ENCODE measurements at regions not wholly inside any gene's neighbourhood (a gene's known extent, or its start where the extent isn't known, plus 50 kb on each side); places are given as distances from the start of the nearest gene placed in this dataset.
"Not testable (repeated sequence)": the region's sequence is repeated elsewhere in the genome, so short reads cannot be mapped to it uniquely, and the experiment has no call there.

DNA sequence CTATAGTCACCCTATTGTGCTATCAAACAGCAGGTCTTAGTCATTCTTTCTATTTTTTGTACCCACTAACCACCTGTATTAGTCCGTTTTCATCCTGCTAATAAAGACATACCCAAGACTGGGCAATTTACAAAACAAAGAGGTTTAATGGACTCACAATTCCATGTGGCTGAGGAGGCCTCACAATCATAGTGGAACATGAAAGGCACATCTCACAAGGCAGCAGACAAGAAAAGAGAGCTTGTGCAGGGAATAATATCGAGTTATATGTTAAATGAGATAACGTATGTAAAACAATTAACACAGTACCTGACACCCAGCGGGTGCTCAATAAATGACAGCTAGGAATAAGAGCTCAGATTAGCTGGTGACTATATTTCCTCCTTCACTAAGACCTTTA, 88.1 kb upstream of the WDR44 start:
- Mint-ChIP-seq H3K27ac (no peak overlapping the region), H3K9me3 (no peaks in the 10 kb centered on the region), H3K4me1 (no peaks in the 10 kb centered on the region), H3K27me3 (no peaks in the 10 kb centered on the region), H3K4me3 (no peak overlapping the region), H3K36me3 (no peaks in the 10 kb centered on the region)
- CTCF ChIA-PET: no interaction called here
- no peak for DNase-seq

DNA sequence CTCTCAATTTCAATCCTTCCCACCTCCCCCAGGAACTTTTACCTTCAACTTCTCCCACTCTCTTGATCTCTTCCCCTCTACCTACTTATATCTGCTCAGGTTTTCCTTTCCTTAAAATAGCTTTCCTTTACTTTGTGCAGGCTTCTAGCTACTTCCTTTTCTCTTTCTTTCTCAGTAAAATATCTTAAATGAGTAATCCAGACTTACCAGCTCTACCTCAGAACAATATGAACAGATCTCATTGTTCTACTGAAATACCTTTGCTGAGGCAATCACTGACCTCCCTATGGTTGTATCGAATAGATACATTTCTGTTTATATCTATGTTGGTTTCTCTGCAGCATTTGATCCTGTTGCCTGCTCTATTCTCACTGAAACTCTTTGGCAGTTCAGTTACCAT, 86.7 kb upstream of the WDR44 start:
- Mint-ChIP-seq H3K4me3 (no peak overlapping the region), H3K27ac (no peak overlapping the region)

DNA sequence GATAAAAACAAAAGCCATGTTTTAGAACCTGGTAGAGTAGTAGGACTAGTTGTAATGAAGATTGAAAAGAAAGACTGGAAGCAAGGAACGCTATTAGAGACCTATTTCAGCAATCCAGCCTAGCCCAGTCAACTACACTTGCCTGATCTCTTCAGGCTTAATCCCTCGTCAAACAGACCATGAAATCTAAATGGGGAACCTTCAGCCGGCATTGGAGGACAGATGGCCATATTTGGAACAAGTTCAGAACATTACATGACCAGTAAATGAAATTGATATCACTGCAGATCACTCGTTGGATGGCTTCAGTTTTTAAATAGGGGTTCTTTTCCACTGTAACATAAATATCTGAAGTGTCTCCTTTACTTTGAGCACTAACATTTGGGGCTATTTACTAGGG, 84.8 kb upstream of the WDR44 start:
- CTCF ChIA-PET: no interaction called here

More for the DNA sequence above, 86.7 kb upstream of the WDR44 start:
- H3K9me3 Mint-ChIP-seq: no peaks in the 10 kb centered on the region
- no peaks in the 10 kb centered on the region for H3K4me1 Mint-ChIP-seq
- no peaks in the 10 kb centered on the region for H3K36me3 Mint-ChIP-seq
- DNase-seq: no peak
- CTCF ChIA-PET: no interaction called here
- no peaks in the 10 kb centered on the region for H3K27me3 Mint-ChIP-seq

DNA sequence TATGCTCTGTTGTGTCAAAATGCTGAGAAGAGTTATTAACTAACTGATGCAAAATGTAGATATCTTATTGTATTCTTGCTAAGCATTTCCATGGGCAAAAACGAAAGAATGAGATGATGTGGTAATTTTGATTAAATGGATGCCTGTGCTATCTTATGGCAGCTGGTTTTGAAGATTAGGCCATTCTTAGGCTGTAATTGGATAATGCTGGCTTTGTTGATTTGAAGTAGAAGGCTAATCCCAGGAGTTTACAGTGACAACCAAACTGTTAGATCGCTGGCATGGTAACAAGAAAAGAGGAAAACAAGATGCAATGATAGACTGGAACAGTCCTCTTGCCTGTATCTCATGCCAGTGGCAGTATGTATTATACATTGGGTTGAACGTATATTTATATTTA, 74.1 kb upstream of the WDR44 start:
- CTCF ChIA-PET: no interaction called here
- DNase-seq: no peak
- Mint-ChIP-seq H3K4me3 (no peak overlapping the region), H3K27me3 (no peaks in the 10 kb centered on the region), H3K36me3 (no peaks in the 10 kb centered on the region), H3K9me3 (no peaks in the 10 kb centered on the region), H3K27ac (no peak overlapping the region), H3K4me1 (no peaks in the 10 kb centered on the region)

More for the DNA sequence above, 84.8 kb upstream of the WDR44 start:
- Mint-ChIP-seq H3K4me3 (no peak overlapping the region), H3K9me3 (no peaks in the 10 kb centered on the region), H3K27ac (no peak overlapping the region), H3K27me3 (no peaks in the 10 kb centered on the region), H3K4me1 (no peaks in the 10 kb centered on the region), H3K36me3 (no peaks in the 10 kb centered on the region)
- no peak for DNase-seq

DNA sequence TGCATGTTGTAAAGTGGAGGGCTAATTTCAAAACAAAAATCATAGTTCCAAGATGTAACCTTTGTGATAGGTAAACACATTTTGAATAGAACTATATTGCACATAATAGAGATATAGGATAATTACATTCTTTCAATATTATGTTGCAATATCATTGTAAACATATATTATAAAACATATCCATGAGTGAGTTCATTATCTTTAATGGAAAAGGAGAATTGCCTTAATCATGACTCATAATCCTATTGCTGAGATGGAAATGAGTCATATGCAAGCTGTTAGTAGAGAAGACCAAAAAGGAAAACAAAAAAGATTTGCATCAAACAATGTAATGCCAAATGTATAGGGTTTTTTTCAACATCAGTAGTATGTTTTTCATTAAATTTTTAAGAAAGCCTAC, 73.7 kb upstream of the WDR44 start:
- no peaks in the 10 kb centered on the region for H3K4me1 Mint-ChIP-seq
- no peaks in the 10 kb centered on the region for H3K27me3 Mint-ChIP-seq
- CTCF ChIA-PET: no interaction called here
- H3K4me3 Mint-ChIP-seq: no peak overlapping the region
- no peak for DNase-seq
- no peak overlapping the region for H3K27ac Mint-ChIP-seq
- no peaks in the 10 kb centered on the region for H3K9me3 Mint-ChIP-seq
- no peaks in the 10 kb centered on the region for H3K36me3 Mint-ChIP-seq

DNA sequence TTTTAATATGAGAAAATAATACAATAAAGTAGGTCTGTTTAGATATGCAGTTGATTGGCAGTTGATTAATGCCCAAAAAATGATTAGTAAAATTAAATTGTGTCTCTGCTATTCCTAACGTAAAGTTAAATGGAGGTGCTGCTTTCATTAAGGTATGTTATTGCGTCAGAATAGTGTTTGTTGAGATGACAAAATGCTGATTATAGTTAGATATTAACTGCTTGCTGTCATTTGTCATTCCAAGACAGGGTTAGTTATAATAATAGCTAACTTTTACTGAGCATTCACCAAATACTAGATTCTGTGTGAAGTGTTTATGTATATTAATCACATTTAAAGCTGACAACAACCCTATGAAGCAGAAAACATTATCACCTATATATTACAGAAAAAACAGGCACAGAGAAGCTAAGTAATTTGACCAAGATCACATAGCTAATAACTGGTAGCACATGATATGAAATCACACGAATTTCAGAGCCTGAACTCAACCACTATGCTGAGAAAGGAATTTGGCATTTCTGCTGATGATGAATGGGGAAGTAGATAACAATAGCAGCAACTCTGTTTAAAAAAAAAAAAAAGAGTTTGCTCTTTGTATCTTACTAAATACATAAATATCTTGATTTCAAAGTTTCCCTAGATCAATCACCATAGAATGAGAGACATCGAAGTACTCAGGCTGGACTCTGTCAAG, 59.7 kb upstream of the WDR44 start:
- Mint-ChIP-seq H3K27ac (no peak overlapping the region), H3K4me3 (no peak overlapping the region), H3K4me1 (no peaks in the 10 kb centered on the region), H3K9me3 (no peaks in the 10 kb centered on the region), H3K36me3 (no peaks in the 10 kb centered on the region), H3K27me3 (no peaks in the 10 kb centered on the region)
- no peak for DNase-seq
- CTCF ChIA-PET: no interaction called here

DNA sequence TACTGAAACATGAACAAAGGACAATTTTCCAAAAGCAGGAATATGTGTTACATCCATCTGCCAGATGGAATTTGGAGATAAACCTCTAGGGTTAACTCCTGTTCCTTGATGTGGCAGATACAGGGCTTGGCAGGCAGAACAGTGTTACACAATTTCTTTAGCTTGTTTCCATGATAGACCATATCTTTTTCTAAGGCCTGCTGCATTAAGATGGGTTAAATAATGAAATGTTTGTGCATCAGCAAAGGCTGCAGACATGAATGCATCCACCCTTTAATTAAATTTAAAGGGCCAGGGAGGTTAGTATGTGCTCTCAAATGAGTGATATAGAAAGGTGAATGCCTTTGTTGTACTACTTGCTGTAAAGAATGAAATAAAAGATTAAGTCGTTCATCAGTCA, 50.1 kb upstream of the WDR44 start:
- DNase-seq, H3K27me3 Mint-ChIP-seq, H3K27ac Mint-ChIP-seq, H3K9me3 Mint-ChIP-seq, H3K4me1 Mint-ChIP-seq, H3K4me3 Mint-ChIP-seq, CTCF ChIA-PET, H3K36me3 Mint-ChIP-seq: not testable (repeated sequence)

Measured in activated naive CD4-positive, alpha-beta T cell treated with anti-CD3 and anti-CD28 coated beads, Interleukin-2, amount 10 ng/mL, durations not matched to agents 7 days and 5 days (primary cell).